Breast epithelium (tissue), 4 donors: ENCODE measurements at regions not wholly inside any gene's neighbourhood (a gene's known extent, or its start where the extent isn't known, plus 50 kb on each side); places are given as distances from the start of the nearest gene placed in this dataset.

Source experiments
- DNase-seq, 2 donors: peaks; one replicate each; pipeline ENCODE4 v3.0.0-alpha.2; 2019; ENCODE audit warnings: low spot score in 2 of 2
- H3K27ac ChIP-seq, 2 donors: fragments of 200-600 bp; sonication (generic) in 1 of 2; one replicate each; pipeline ENCODE4 v1.5.1; 2016 to 2019; ENCODE audit warnings: mild to moderate bottlenecking in 1 of 2
- H3K27me3 ChIP-seq, 2 donors: fragments of 200-600 bp; sonication (generic) in 1 of 2; one replicate each; pipeline versions ENCODE4 v1.5.1 to v1.6.0; 2017 to 2019; ENCODE audit warnings: control low read depth in 1 of 2, mild to moderate bottlenecking in 1 of 2
- H3K36me3 ChIP-seq: fragments of 200-600 bp; one replicate; pipeline ENCODE4 v1.5.1; 2019
- H3K4me1 ChIP-seq, 2 donors: fragments of 200-600 bp; sonication (generic); one replicate each; pipeline ENCODE4 v1.5.1; 2016 to 2019; ENCODE audit warnings: control low read depth in 1 of 2
- H3K4me3 ChIP-seq, 3 donors: fragments of 200-600 bp; sonication (generic); 1 replicate in 2 of 3; 2 replicates in 1 of 3; pipeline ENCODE4 v1.5.1; 2016 to 2019; ENCODE audit warnings: mild to moderate bottlenecking in 3 of 3, moderate library complexity in 2 of 3
- H3K9me3 ChIP-seq, 2 donors: fragments of 200-600 bp; sonication (generic) in 1 of 2; one replicate each; pipeline ENCODE4 v1.5.1; 2016 to 2019; ENCODE audit warnings: control low read depth in 1 of 2
- POLR2A ChIP-seq: fragments of 450-650 bp; IDR thresholded peaks from one replicate; pipeline ENCODE4 v1.6.1; 2016; ENCODE audit warnings: antibody characterized with exemption, mild to moderate bottlenecking, moderate library complexity
- POLR2AphosphoS5 ChIP-seq, 3 donors: sonication (generic); formaldehyde crosslinking; IDR thresholded peaks; one replicate each; pipeline ENCODE4 v1.6.1; 2017; ENCODE audit warnings: antibody characterized with exemption in 3 of 3
- intact Hi-C: fragments of 100-400 bp; cut with DNase I; formaldehyde crosslinking; loops from one replicate; pipeline ENCODE4 v1.15.1; 2023; ENCODE audit warnings: low total_unique reads
- TF ChIP-seq, protein P1 (sequence below), 3 donors: fragments of 450-650 bp; IDR thresholded peaks; one replicate each; pipeline ENCODE4 v1.5.1; 2016 to 2017; ENCODE audit warnings: antibody characterized with exemption in 3 of 3, mild to moderate bottlenecking in 3 of 3, moderate library complexity in 3 of 3

DNA sequence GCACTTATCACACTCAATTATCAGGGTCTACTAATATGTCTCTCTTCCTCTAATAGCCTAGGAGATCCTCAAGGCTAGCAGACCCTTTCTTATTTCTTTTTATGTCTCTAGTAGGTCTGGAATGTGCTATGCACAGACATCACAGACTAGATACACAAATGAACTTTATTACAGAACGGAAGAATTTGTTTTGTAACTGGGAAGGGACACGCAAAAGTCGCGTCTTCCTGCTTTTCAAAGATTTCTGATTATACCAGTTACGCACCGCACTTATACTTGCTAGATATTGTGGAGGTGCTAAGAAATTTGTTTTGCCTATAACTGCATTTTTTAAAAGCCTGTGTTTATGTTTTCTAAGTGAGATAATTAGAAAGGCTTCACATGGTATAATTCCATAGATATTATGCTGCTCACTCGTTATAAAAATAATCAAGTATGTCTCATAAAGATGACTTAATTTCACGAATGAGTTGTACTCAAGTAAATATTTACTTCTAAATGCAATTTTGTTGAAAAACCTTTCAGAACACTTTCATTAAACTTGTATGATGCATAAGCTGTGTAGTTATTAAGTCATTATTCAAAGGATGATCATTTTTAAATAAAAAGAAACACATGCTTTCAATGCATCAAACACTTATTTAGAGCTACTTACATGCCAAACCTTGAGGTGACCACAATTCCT is 662.6 kb downstream of the ACTL7B start:
- no peak for DNase-seq
- H3K27me3 ChIP-seq: no peaks in the 10 kb centered on the region
- TF ChIP-seq, protein P1, sequence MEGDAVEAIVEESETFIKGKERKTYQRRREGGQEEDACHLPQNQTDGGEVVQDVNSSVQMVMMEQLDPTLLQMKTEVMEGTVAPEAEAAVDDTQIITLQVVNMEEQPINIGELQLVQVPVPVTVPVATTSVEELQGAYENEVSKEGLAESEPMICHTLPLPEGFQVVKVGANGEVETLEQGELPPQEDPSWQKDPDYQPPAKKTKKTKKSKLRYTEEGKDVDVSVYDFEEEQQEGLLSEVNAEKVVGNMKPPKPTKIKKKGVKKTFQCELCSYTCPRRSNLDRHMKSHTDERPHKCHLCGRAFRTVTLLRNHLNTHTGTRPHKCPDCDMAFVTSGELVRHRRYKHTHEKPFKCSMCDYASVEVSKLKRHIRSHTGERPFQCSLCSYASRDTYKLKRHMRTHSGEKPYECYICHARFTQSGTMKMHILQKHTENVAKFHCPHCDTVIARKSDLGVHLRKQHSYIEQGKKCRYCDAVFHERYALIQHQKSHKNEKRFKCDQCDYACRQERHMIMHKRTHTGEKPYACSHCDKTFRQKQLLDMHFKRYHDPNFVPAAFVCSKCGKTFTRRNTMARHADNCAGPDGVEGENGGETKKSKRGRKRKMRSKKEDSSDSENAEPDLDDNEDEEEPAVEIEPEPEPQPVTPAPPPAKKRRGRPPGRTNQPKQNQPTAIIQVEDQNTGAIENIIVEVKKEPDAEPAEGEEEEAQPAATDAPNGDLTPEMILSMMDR (IDR thresholded peaks at IDR 0.05): no peak
- TF ChIP-seq POLR2A (no peak), POLR2AphosphoS5 (IDR thresholded peaks at IDR 0.05) (no peak)
- H3K9me3 ChIP-seq: no peaks in the 10 kb centered on the region
- H3K4me3 ChIP-seq: no peak overlapping the region
- H3K27ac ChIP-seq: no peak overlapping the region
- no peaks in the 10 kb centered on the region for H3K36me3 ChIP-seq
- intact Hi-C loops: no loop called here
- H3K4me1 ChIP-seq: no peaks in the 10 kb centered on the region

DNA sequence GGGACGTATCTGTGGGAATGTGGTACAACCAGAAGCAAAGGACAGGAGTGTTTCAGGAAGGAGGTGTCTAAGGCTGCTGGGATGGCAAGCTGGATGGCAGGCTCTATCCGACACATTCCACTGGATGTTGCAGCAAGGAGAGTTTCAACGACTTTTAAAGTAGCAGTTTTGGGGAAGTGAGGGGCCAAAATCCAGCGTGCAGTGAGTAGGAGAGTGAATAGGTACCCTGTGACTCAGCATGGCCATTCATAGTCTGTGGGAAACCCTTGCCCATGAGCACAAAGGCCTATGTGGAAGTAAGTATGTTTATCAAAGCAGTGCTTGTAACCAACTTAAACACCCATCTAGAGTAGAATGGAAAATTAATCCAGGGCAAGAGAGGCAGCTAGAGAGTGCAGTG is 664.7 kb downstream of the ACTL7B start:
- TF ChIP-seq POLR2A (no peak), POLR2AphosphoS5 (IDR thresholded peaks at IDR 0.05) (no peak)
- TF ChIP-seq, protein P1 (IDR thresholded peaks at IDR 0.05): no peak

GRCh38 chr9:108188976-108189375 is 666.8 kb downstream of the ACTL7B start:
- TF ChIP-seq POLR2AphosphoS5 (IDR thresholded peaks at IDR 0.05) (no peak), POLR2A (no peak)
- TF ChIP-seq, protein P1 (IDR thresholded peaks at IDR 0.05): no peak
- intact Hi-C loops: no loop called here
- Histone ChIP-seq H3K9me3 (no peaks in the 10 kb centered on the region), H3K27me3 (no peaks in the 10 kb centered on the region), H3K4me1 (peaks cover 0 to 5% of the 10 kb centered on the region in 2 donors), H3K36me3 (no peaks in the 10 kb centered on the region), H3K4me3 (no peak overlapping the region), H3K27ac (no peak overlapping the region)
- DNase-seq: no peak

More for the DNA sequence above, 664.7 kb downstream of the ACTL7B start:
- no peaks in the 10 kb centered on the region for H3K4me1 ChIP-seq
- intact Hi-C loops: no loop called here
- H3K36me3 ChIP-seq: no peaks in the 10 kb centered on the region
- H3K9me3 ChIP-seq: no peaks in the 10 kb centered on the region
- no peak overlapping the region for H3K4me3 ChIP-seq
- no peak overlapping the region for H3K27ac ChIP-seq
- no peak for DNase-seq
- no peaks in the 10 kb centered on the region for H3K27me3 ChIP-seq

GRCh38 chr9:108188482-108188881 is 667.3 kb downstream of the ACTL7B start:
- Histone ChIP-seq H3K4me3 (no peak overlapping the region), H3K4me1 (peaks cover 0 to 5% of the 10 kb centered on the region in 2 donors), H3K27me3 (no peaks in the 10 kb centered on the region), H3K36me3 (no peaks in the 10 kb centered on the region), H3K27ac (no peak overlapping the region), H3K9me3 (no peaks in the 10 kb centered on the region)
- DNase-seq: no peak
- intact Hi-C loops: no loop called here
- no peak for TF ChIP-seq POLR2A
- no peak for TF ChIP-seq POLR2AphosphoS5 (IDR thresholded peaks at IDR 0.05)
- TF ChIP-seq, protein P1 (IDR thresholded peaks at IDR 0.05): no peak

GRCh38 chr9:108186642-108187395 is 669.0 kb downstream of the ACTL7B start:
- Histone ChIP-seq H3K9me3 (no peaks in the 10 kb centered on the region), H3K27me3 (no peaks in the 10 kb centered on the region), H3K4me1 (peaks cover 0 to 5% of the 10 kb centered on the region in 2 donors), H3K4me3 (no peak overlapping the region), H3K36me3 (no peaks in the 10 kb centered on the region), H3K27ac (no peak overlapping the region)
- intact Hi-C loops: no loop called here
- DNase-seq: no peak
- no peak for TF ChIP-seq POLR2AphosphoS5 (IDR thresholded peaks at IDR 0.05)
- TF ChIP-seq POLR2A: no peak
- TF ChIP-seq, protein P1 (IDR thresholded peaks at IDR 0.05): no peak
